Spleen (tissue), 7 donors: ENCODE measurements at regions not wholly inside any gene's neighbourhood (a gene's known extent, or its start where the extent isn't known, plus 50 kb on each side); places are given as distances from the start of the nearest gene placed in this dataset.

Source experiments
- CTCF ChIP-seq, 11 experiments: fragments of 200-600 bp in 7 of 11; fragments of 450-650 bp in 4 of 11; sonication (generic) in 4 of 11; IDR thresholded peaks in 8 of 11; conservative IDR thresholded peaks in 3 of 11; 1 replicate in 7 of 11; 2 replicates in 4 of 11; pipeline versions ENCODE4 v1.4.0 to v1.8.0; 2016 to 2021; ENCODE audit warnings: antibody characterized with exemption in 11 of 11, inconsistent platforms in 4 of 11, mild to moderate bottlenecking in 1 of 11
- POLR2AphosphoS5 ChIP-seq, 3 donors: sonication (generic); formaldehyde crosslinking; IDR thresholded peaks; one replicate each; pipeline ENCODE4 v1.5.1; 2017; ENCODE audit warnings: antibody characterized with exemption in 3 of 3
- donor health status: DM: no; HTN: no; CAD: no; lungs with moderate emphysema.
- donor health status: DM: no; HTN: no; CAD: no.
- donor health status: DM: no; HTN: no; CAD: no.

DNA sequence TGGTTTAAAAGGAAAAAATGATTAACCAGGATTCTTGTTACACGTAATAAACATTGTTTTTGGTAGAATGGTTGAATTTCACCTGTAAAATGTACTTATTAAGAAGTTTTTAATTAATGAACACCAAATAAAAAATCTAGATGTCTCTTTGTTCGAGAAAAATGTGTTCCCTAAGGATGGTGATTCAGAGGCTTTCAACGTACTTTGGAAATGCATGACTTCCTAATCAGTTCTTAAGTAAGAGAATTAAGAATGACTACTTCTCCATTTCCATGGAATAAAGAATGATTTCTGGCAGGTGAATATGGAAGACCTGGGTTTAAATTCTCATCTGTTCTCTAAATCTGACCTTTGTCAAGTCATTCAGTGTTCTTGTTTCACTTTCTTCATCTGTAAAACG is 428.6 kb downstream of the KCNH5 start:
- TF ChIP-seq CTCF (IDR thresholded peaks at IDR 0.05 in 8 of 11, conservative IDR thresholded peaks at IDR 0.05 in 3 of 11) (no peak), POLR2AphosphoS5 (IDR thresholded peaks at IDR 0.05) (no peak)
